ENCODE measurements at regions not wholly inside any gene's neighbourhood (a gene's known extent, or its start where the extent isn't known, plus 50 kb on each side); places are given as distances from the start of the nearest gene placed in this dataset.

- FAIRE-seq (no peak), DNase-seq (ENCODE audit: insufficient read length, low spot score) (no peak)
These were observed 180.6 kb upstream of the SH3BP4 start for GRCh38 chr2:234771176-234771575.

GRCh38 chr2:234770715-234771141 is 181.1 kb upstream of the SH3BP4 start:
- DNase-seq (ENCODE audit: insufficient read length, low spot score) (no peak), FAIRE-seq (no peak)

GRCh38 chr2:234770031-234770506 is 181.7 kb upstream of the SH3BP4 start:
- FAIRE-seq (no peak), DNase-seq (ENCODE audit: insufficient read length, low spot score) (no peak)

GRCh38 chr2:234768608-234769196 is 183.1 kb upstream of the SH3BP4 start:
- DNase-seq (ENCODE audit: insufficient read length, low spot score) = no peak
- no peak for FAIRE-seq

- DNase-seq (ENCODE audit: insufficient read length, low spot score) = no peak
- FAIRE-seq = no peak
These were observed 186.5 kb upstream of the SH3BP4 start for GRCh38 chr2:234765279-234765678.

GRCh38 chr2:234764372-234764771 is 187.4 kb upstream of the SH3BP4 start:
- no peak for DNase-seq (ENCODE audit: insufficient read length, low spot score)
- no peak for FAIRE-seq

GRCh38 chr2:234763002-234763873 is 188.6 kb upstream of the SH3BP4 start:
- no peak for DNase-seq (ENCODE audit: insufficient read length, low spot score)
- FAIRE-seq = no peak

GRCh38 chr2:234761910-234762309 is 189.9 kb upstream of the SH3BP4 start:
- no peak for FAIRE-seq
- DNase-seq (ENCODE audit: insufficient read length, low spot score) = no peak

- FAIRE-seq = no peak
- no peak for DNase-seq (ENCODE audit: insufficient read length, low spot score)
These were observed 197.7 kb upstream of the SH3BP4 start for GRCh38 chr2:234754126-234754525.

- DNase-seq (ENCODE audit: insufficient read length, low spot score) = no peak
- no peak for FAIRE-seq
These were observed 198.1 kb upstream of the SH3BP4 start for GRCh38 chr2:234753701-234754100.

- FAIRE-seq (no peak), DNase-seq (ENCODE audit: insufficient read length, low spot score) (no peak)
These were observed 198.9 kb upstream of the SH3BP4 start for GRCh38 chr2:234752966-234753365.

- DNase-seq (ENCODE audit: insufficient read length, low spot score) = no peak
- FAIRE-seq = no peak
These were observed 200.4 kb upstream of the SH3BP4 start for GRCh38 chr2:234751275-234751973.

- no peak for FAIRE-seq
- DNase-seq (ENCODE audit: insufficient read length, low spot score) = no peak
These were observed 203.8 kb upstream of the SH3BP4 start for GRCh38 chr2:234747833-234748559.

- no peak for DNase-seq (ENCODE audit: insufficient read length, low spot score)
- no peak for FAIRE-seq
These were observed 204.8 kb upstream of the SH3BP4 start for GRCh38 chr2:234747032-234747431.

GRCh38 chr2:234745347-234745746 is 206.5 kb upstream of the SH3BP4 start:
- DNase-seq (ENCODE audit: insufficient read length, low spot score) = no peak
- FAIRE-seq = no peak

- FAIRE-seq (no peak), DNase-seq (ENCODE audit: insufficient read length, low spot score) (no peak)
These were observed 209.8 kb upstream of the SH3BP4 start for GRCh38 chr2:234741976-234742375.

- DNase-seq (ENCODE audit: insufficient read length, low spot score) = no peak
- no peak for FAIRE-seq
These were observed 212.8 kb upstream of the SH3BP4 start for GRCh38 chr2:234739061-234739460.

- FAIRE-seq = no peak
- DNase-seq (ENCODE audit: insufficient read length, low spot score) = no peak
These were observed 216.0 kb upstream of the SH3BP4 start for GRCh38 chr2:234735829-234736228.

GRCh38 chr2:234733795-234734600 is 217.8 kb upstream of the SH3BP4 start:
- DNase-seq (ENCODE audit: insufficient read length, low spot score) (no peak), FAIRE-seq (no peak)

- FAIRE-seq (no peak), DNase-seq (ENCODE audit: insufficient read length, low spot score) (no peak)
These were observed 218.7 kb upstream of the SH3BP4 start for GRCh38 chr2:234733093-234733489.
